IMR-90 (cell line): ENCODE measurements at regions not wholly inside any gene's neighbourhood (a gene's known extent, or its start where the extent isn't known, plus 50 kb on each side); places are given as distances from the start of the nearest gene placed in this dataset.

Source experiments
- ATAC-seq: fragments of 200-7000 bp; cut with Tn5 transposase; 2 replicates; pipeline ENCODE4 v1.9.1; 2020; ENCODE audit warnings: low read depth, mild to moderate bottlenecking, moderate library complexity
- BruUV-seq: library from RNA; stranded (reverse); fragments of 400-500 nt; replicated peaks from 2 replicates; lab custom pipeline; 2021; lab: Mats Ljungman, UMichigan
- CTCF ChIA-PET: fragments of 300-600 bp; formaldehyde crosslinking; extraction: SDS; loops from one replicate; lab custom pipeline; 2021; ENCODE audit warnings: antibody characterized with exemption; lab: Yijun Ruan, JAX
- POLR2A ChIA-PET: fragments of 300-600 bp; sonication (Branson Sonifier 250); formaldehyde crosslinking; loops from one replicate; lab custom pipeline; 2022; ENCODE audit warnings: antibody characterized with exemption; ENCODE audit not compliant: unreplicated experiment; lab: Charles Lee
- DNase-seq: peaks from one replicate; pipeline ENCODE4 v3.0.0; 2013
- H2AFZ ChIP-seq: replicated peaks from 2 replicates; pipeline ENCODE3; 2013; ENCODE audit warnings: low read length, mild to moderate bottlenecking; ENCODE audit not compliant: poor library complexity
- H2AK5ac ChIP-seq: 2 replicates; pipeline ENCODE4 v1.6.1; 2013; ENCODE audit warnings: low read depth, low read length, inconsistent platforms
- H2AK9ac ChIP-seq: replicated peaks from 2 replicates; pipeline ENCODE3; 2013; ENCODE audit warnings: mild to moderate bottlenecking, low read depth, low read length, moderate library complexity; ENCODE audit not compliant: poor library complexity
- H2BK120ac ChIP-seq: 2 replicates; pipeline ENCODE4 v1.6.1; 2013; ENCODE audit warnings: low read depth, low read length, inconsistent platforms
- H2BK15ac ChIP-seq: 3 replicates; pipeline ENCODE4 v1.6.1; 2013; ENCODE audit warnings: low read depth, low read length, inconsistent platforms
- H2BK20ac ChIP-seq: 2 replicates; pipeline ENCODE4 v1.6.1; 2013; ENCODE audit warnings: low read depth, mild to moderate bottlenecking, inconsistent platforms, low read length, moderate library complexity
- H2BK5ac ChIP-seq: 2 replicates; pipeline ENCODE4 v1.6.1; 2013; ENCODE audit warnings: mild to moderate bottlenecking, low read depth, low read length, inconsistent platforms; ENCODE audit not compliant: poor library complexity, severe bottlenecking
- H3K14ac ChIP-seq: replicated peaks from 2 replicates; pipeline ENCODE4 v1.6.1; 2013; ENCODE audit warnings: low read depth, low read length, inconsistent platforms
- H3K18ac ChIP-seq: 2 replicates; pipeline ENCODE4 v1.6.1; 2013; ENCODE audit warnings: low read depth, low read length, control low read depth
- H3K23ac ChIP-seq: 2 replicates; pipeline ENCODE4 v1.6.1; 2013; ENCODE audit warnings: low read depth, low read length, inconsistent platforms
- H3K27ac ChIP-seq: 2 replicates; pipeline ENCODE4 v1.5.1; 2013; ENCODE audit warnings: mild to moderate bottlenecking, control low read depth, low read length; ENCODE audit not compliant: insufficient read depth
- H3K27me3 ChIP-seq: 2 replicates; pipeline ENCODE4 v1.6.1; 2013; ENCODE audit warnings: low read length; ENCODE audit not compliant: control insufficient read depth, insufficient read depth
- H3K36me3 ChIP-seq: 2 replicates; pipeline ENCODE4 v1.6.1; 2013; ENCODE audit warnings: low read length, mixed read lengths; ENCODE audit not compliant: control insufficient read depth, insufficient read depth
- H3K4ac ChIP-seq: 2 replicates; pipeline ENCODE4 v1.6.1; 2013; ENCODE audit warnings: low read depth, low read length, inconsistent platforms
- H3K4me1 ChIP-seq: 2 replicates; pipeline ENCODE4 v1.6.1; 2013; ENCODE audit warnings: low read length, mixed read lengths; ENCODE audit not compliant: control insufficient read depth, insufficient read depth
- H3K4me2 ChIP-seq: 2 replicates; pipeline ENCODE4 v1.6.1; 2013; ENCODE audit warnings: low read depth, mild to moderate bottlenecking, control low read depth, low read length, moderate library complexity
- H3K4me3 ChIP-seq: 2 replicates; pipeline ENCODE4 v1.5.1; 2013; ENCODE audit warnings: low read depth, mild to moderate bottlenecking, control low read depth, low read length, moderate library complexity; ENCODE audit not compliant: insufficient read depth
- H3K56ac ChIP-seq: 2 replicates; pipeline ENCODE4 v1.6.1; 2013; ENCODE audit warnings: low read length, inconsistent platforms; ENCODE audit not compliant: insufficient read depth; ENCODE audit errors: extremely low read depth
- H3K79me1 ChIP-seq, 2 experiments: 2 replicates each; pipeline ENCODE4 v1.6.1; 2013; ENCODE audit warnings: low read length in 2 of 2, inconsistent platforms in 1 of 2, low read depth in 1 of 2
- H3K9ac ChIP-seq: 2 replicates; pipeline ENCODE4 v1.6.1; 2013; ENCODE audit warnings: low read depth, low read length, control low read depth
- H3K9me1 ChIP-seq: 2 replicates; pipeline ENCODE4 v1.6.1; 2013; ENCODE audit warnings: low read length, inconsistent platforms; ENCODE audit not compliant: insufficient read depth
- H3K9me3 ChIP-seq: 2 replicates; pipeline ENCODE4 v1.6.1; 2013; ENCODE audit warnings: low read length; ENCODE audit not compliant: control insufficient read depth, insufficient read depth
- H4K20me1 ChIP-seq: 2 replicates; pipeline ENCODE4 v1.6.1; 2013; ENCODE audit warnings: low read length, inconsistent platforms; ENCODE audit not compliant: insufficient read depth
- H4K5ac ChIP-seq: 2 replicates; pipeline ENCODE4 v1.6.1; 2013; ENCODE audit warnings: mild to moderate bottlenecking, low read depth, low read length, control low read depth
- H4K8ac ChIP-seq, 2 experiments: 2 replicates each; pipeline ENCODE4 v1.6.1; 2013; ENCODE audit warnings: low read depth in 2 of 2, low read length in 2 of 2, control low read depth in 1 of 2, inconsistent platforms in 1 of 2
- H4K91ac ChIP-seq: 2 replicates; pipeline ENCODE4 v1.6.1; 2013; ENCODE audit warnings: low read depth, low read length, inconsistent platforms; ENCODE audit not compliant: insufficient read depth
- CHD1 ChIP-seq: IDR thresholded peaks from 2 replicates; pipeline ENCODE4 v1.6.1; 2012; ENCODE audit warnings: low read depth, low read length, improper control_type of control experiment
- ELK1 ChIP-seq: fragments of 150-350 bp; IDR thresholded peaks from 2 replicates; pipeline ENCODE4 v1.6.1; 2016; ENCODE audit warnings: low read depth, mild to moderate bottlenecking, low read length, moderate library complexity, borderline replicate concordance
- FOS ChIP-seq: fragments of 150-350 bp; IDR thresholded peaks from 2 replicates; pipeline ENCODE4 v1.6.1; 2016; ENCODE audit warnings: low read depth, low read length
- MAFK ChIP-seq: IDR thresholded peaks from 2 replicates; pipeline ENCODE4 v1.6.1; 2012; ENCODE audit warnings: low read depth, low read length, improper control_type of control experiment
- MXI1 ChIP-seq: IDR thresholded peaks from 2 replicates; pipeline ENCODE4 v1.6.1; 2012; ENCODE audit warnings: low read depth, mild to moderate bottlenecking, low read length, moderate library complexity, borderline replicate concordance
- NFE2L2 ChIP-seq: fragments of 150-350 bp; IDR thresholded peaks from 2 replicates; pipeline ENCODE4 v1.6.1; 2016; ENCODE audit warnings: low read depth, mild to moderate bottlenecking, low read length
- RAD21 ChIP-seq: IDR thresholded peaks from 2 replicates; pipeline ENCODE4 v1.6.1; 2012; ENCODE audit warnings: low read length, improper control_type of control experiment
- WGBS, 2 experiments: methylation state at CpG; one replicate each; pipeline versions ENCODE4 v1.1.5 to v1.1.7; 2013; ENCODE audit warnings: missing lambda C conversion rate in 2 of 2; ENCODE audit not compliant: insufficient read length in 1 of 2; ENCODE audit errors: extremely low coverage in 2 of 2; 5-methylcytosine and 5-hydroxymethylcytosine counted together
- dilution Hi-C: fragments of 300-500 bp; cut with HindIII; formaldehyde crosslinking; loops from one replicate; pipeline ENCODE4 v1.14.3; 2018; ENCODE audit warnings: low sequenced_read_pairs; ENCODE audit not compliant: unreplicated experiment
- in situ Hi-C: fragments of 300-500 bp; cut with MboI; formaldehyde crosslinking; loops from 3 replicates; pipeline ENCODE4 v1.14.3; 2019; ENCODE audit warnings: low sequenced_read_pairs, inconsistent platforms, mixed read lengths
- intact Hi-C: fragments of 100-400 bp; cut with micrococcal nuclease; formaldehyde crosslinking; loops from 2 replicates; pipeline ENCODE4 v1.10.0; 2022

GRCh38 chrX:22934640-22935039, 65.1 kb upstream of the DDX53 start:
- H3K36me3 ChIP-seq: no peaks in the 10 kb centered on the region
- no peak overlapping the region for H2BK15ac ChIP-seq
- H2AFZ ChIP-seq: no peak overlapping the region
- DNase-seq: no peak
- no peaks in the 10 kb centered on the region for H3K79me1 ChIP-seq
- no peak overlapping the region for H2BK120ac ChIP-seq
- no peak overlapping the region for H3K23ac ChIP-seq
- no peaks in the 10 kb centered on the region for H3K27me3 ChIP-seq
- H3K18ac ChIP-seq: no peak overlapping the region
- H2BK20ac ChIP-seq: no peak overlapping the region
- BruUV-seq: no TSS peak
- no peaks in the 10 kb centered on the region for H3K4me1 ChIP-seq
- WGBS, 2 experiments: no CpG with 5 or more reads among the region's 2 CpGs
- no peak overlapping the region for H2AK5ac ChIP-seq
- intact Hi-C loops: no loop called here
- ChIA-PET POLR2A (no interaction called here), CTCF (no interaction called here)
- H2AK9ac ChIP-seq: no peak overlapping the region
- no peak overlapping the region for H3K56ac ChIP-seq
- no peaks in the 10 kb centered on the region for H4K20me1 ChIP-seq
- H3K4ac ChIP-seq: no peak overlapping the region
- H3K4me3 ChIP-seq: no peak overlapping the region
- no peak for TF ChIP-seq MAFK
- no peak for TF ChIP-seq ELK1
- TF ChIP-seq FOS: no peak
- TF ChIP-seq CHD1: no peak
- TF ChIP-seq NFE2L2: no peak
- TF ChIP-seq RAD21: no peak
- no peak for TF ChIP-seq MXI1
- in situ Hi-C loops: no loop called here
- no peak overlapping the region for H4K8ac ChIP-seq
- no peak overlapping the region for H4K5ac ChIP-seq
- no peak for ATAC-seq
- dilution Hi-C loops: no loop called here
- no peaks in the 10 kb centered on the region for H3K9me3 ChIP-seq
- no peaks in the 10 kb centered on the region for H3K9me1 ChIP-seq
- no peak overlapping the region for H3K4me2 ChIP-seq
- H3K9ac ChIP-seq: no peak overlapping the region
- no peak overlapping the region for H3K27ac ChIP-seq
- no peak overlapping the region for H2BK5ac ChIP-seq
- no peak overlapping the region for H3K14ac ChIP-seq
- H4K91ac ChIP-seq: no peak overlapping the region
